ENCODE measurements at regions not wholly inside any gene's neighbourhood (a gene's known extent, or its start where the extent isn't known, plus 50 kb on each side); places are given as distances from the start of the nearest gene placed in this dataset.

DNA sequence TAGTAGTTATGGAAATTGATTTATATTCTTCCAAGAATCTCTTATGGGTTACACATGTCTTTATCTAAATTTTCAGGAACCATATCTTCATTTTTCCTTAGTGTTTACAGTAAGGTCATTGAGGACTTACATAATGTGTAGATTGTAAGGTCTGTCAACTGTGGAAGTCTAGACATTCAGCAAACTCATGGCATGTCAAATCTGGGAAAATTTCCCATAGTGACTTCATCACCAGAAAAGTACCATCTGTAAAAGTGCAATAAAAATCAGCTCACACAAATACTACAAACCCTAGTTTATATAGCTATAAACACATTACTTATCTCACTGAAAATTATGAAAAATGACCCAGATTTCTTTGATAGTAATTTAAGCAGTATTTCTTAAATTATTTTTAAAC, 419.4 kb downstream of the MTRR start:
- no peaks in the 10 kb centered on the region for H3K36me3 ChIP-seq
- Mint-ChIP-seq H3K27me3 (ENCODE audit: insufficient read depth, low read depth) (peaks cover 2% of the 10 kb centered on the region), H3K4me1 (no peaks in the 10 kb centered on the region), H3K27ac (no peak overlapping the region), H3K4me3 (no peak overlapping the region), H3K36me3 (no peaks in the 10 kb centered on the region), H3K9me3 (no peaks in the 10 kb centered on the region)
- no peak overlapping the region for H3K4me2 ChIP-seq
- H3K9ac ChIP-seq, result no peak overlapping the region
- H3F3A ChIP-seq (ENCODE audit: low read depth), result no peaks in the 10 kb centered on the region
- no peaks in the 10 kb centered on the region for H3K27me3 ChIP-seq
- no peaks in the 10 kb centered on the region for H3K9me3 ChIP-seq (ENCODE audit: low read depth)
- H3K79me2 ChIP-seq (ENCODE audit: low read depth), result no peaks in the 10 kb centered on the region
- no peak for DNase-seq (ENCODE audit: low spot score)
- H3K4me3 ChIP-seq, result no peak overlapping the region
- H4K20me1 ChIP-seq (ENCODE audit: low read depth), result no peaks in the 10 kb centered on the region
- H3K27ac ChIP-seq, result no peak overlapping the region
- no peak overlapping the region for H2AFZ ChIP-seq (replicated peaks)
- no peaks in the 10 kb centered on the region for H3K4me1 ChIP-seq
- TF ChIP-seq EZH2 (IDR thresholded peaks at IDR 0.05) (no peak), EZH2phosphoT487 (IDR thresholded peaks at IDR 0.05) (no peak)
- TF ChIP-seq, protein P1, sequence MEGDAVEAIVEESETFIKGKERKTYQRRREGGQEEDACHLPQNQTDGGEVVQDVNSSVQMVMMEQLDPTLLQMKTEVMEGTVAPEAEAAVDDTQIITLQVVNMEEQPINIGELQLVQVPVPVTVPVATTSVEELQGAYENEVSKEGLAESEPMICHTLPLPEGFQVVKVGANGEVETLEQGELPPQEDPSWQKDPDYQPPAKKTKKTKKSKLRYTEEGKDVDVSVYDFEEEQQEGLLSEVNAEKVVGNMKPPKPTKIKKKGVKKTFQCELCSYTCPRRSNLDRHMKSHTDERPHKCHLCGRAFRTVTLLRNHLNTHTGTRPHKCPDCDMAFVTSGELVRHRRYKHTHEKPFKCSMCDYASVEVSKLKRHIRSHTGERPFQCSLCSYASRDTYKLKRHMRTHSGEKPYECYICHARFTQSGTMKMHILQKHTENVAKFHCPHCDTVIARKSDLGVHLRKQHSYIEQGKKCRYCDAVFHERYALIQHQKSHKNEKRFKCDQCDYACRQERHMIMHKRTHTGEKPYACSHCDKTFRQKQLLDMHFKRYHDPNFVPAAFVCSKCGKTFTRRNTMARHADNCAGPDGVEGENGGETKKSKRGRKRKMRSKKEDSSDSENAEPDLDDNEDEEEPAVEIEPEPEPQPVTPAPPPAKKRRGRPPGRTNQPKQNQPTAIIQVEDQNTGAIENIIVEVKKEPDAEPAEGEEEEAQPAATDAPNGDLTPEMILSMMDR (IDR thresholded peaks at IDR 0.05), result no peak

GRCh38 chr5:8288897-8289516, 420.1 kb downstream of the MTRR start:
- no peaks in the 10 kb centered on the region for H3K4me1 Mint-ChIP-seq
- no peaks in the 10 kb centered on the region for H3K36me3 Mint-ChIP-seq
- H2AFZ ChIP-seq (replicated peaks), result no peak overlapping the region
- H3K27ac Mint-ChIP-seq, result no peak overlapping the region
- DNase-seq (ENCODE audit: low spot score), result no peak
- H3K27me3 Mint-ChIP-seq (ENCODE audit: insufficient read depth, low read depth), result peaks cover 2% of the 10 kb centered on the region
- H3K27me3 ChIP-seq, result no peaks in the 10 kb centered on the region
- H3K4me1 ChIP-seq, result no peaks in the 10 kb centered on the region
- no peak for TF ChIP-seq EZH2phosphoT487 (IDR thresholded peaks at IDR 0.05)
- no peak for TF ChIP-seq EZH2 (IDR thresholded peaks at IDR 0.05)
- TF ChIP-seq, protein P1 (IDR thresholded peaks at IDR 0.05), result no peak
- no peaks in the 10 kb centered on the region for H3K9me3 Mint-ChIP-seq
- H3K79me2 ChIP-seq (ENCODE audit: low read depth), result no peaks in the 10 kb centered on the region
- no peaks in the 10 kb centered on the region for H4K20me1 ChIP-seq (ENCODE audit: low read depth)
- H3K4me3 Mint-ChIP-seq, result no peak overlapping the region
- H3K9ac ChIP-seq, result no peak overlapping the region
- no peaks in the 10 kb centered on the region for H3K36me3 ChIP-seq
- no peak overlapping the region for H3K4me3 ChIP-seq
- no peaks in the 10 kb centered on the region for H3K9me3 ChIP-seq (ENCODE audit: low read depth)
- no peak overlapping the region for H3K27ac ChIP-seq
- no peak overlapping the region for H3K4me2 ChIP-seq
- no peaks in the 10 kb centered on the region for H3F3A ChIP-seq (ENCODE audit: low read depth)

DNA sequence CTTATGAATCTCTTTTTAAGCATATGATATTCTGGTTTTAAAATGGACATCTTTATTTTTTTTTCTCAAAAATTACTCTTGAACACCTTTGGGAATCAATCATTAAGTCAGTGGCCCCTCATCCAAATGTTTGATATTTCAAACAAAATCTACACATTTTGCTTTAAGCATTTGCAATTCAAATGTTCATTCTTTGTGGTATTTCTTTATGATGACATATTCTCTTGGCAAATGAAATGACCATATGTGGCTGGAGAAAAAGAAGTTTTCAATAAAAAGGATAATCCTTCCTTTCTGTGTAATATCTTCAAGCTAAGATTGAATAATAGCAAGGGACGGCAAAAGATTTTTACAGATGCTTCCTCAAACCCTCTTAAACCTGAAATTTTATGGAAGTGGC, 420.8 kb downstream of the MTRR start:
- H4K20me1 ChIP-seq (ENCODE audit: low read depth), result no peaks in the 10 kb centered on the region
- H3K9ac ChIP-seq, result no peak overlapping the region
- Mint-ChIP-seq H3K27me3 (ENCODE audit: insufficient read depth, low read depth) (peaks cover 2% of the 10 kb centered on the region), H3K4me1 (no peaks in the 10 kb centered on the region), H3K36me3 (no peaks in the 10 kb centered on the region), H3K4me3 (no peak overlapping the region), H3K9me3 (no peaks in the 10 kb centered on the region), H3K27ac (no peak overlapping the region)
- no peak for DNase-seq (ENCODE audit: low spot score)
- H3K4me1 ChIP-seq, result no peaks in the 10 kb centered on the region
- no peak overlapping the region for H3K27ac ChIP-seq
- no peak overlapping the region for H2AFZ ChIP-seq (replicated peaks)
- TF ChIP-seq, protein P1 (IDR thresholded peaks at IDR 0.05), result no peak
- TF ChIP-seq EZH2 (IDR thresholded peaks at IDR 0.05), result no peak
- TF ChIP-seq EZH2phosphoT487 (IDR thresholded peaks at IDR 0.05), result no peak
- no peak overlapping the region for H3K4me3 ChIP-seq
- no peak overlapping the region for H3K4me2 ChIP-seq
- H3K36me3 ChIP-seq, result no peaks in the 10 kb centered on the region
- H3K79me2 ChIP-seq (ENCODE audit: low read depth), result no peaks in the 10 kb centered on the region
- no peaks in the 10 kb centered on the region for H3F3A ChIP-seq (ENCODE audit: low read depth)
- H3K27me3 ChIP-seq, result no peaks in the 10 kb centered on the region
- no peaks in the 10 kb centered on the region for H3K9me3 ChIP-seq (ENCODE audit: low read depth)
